GM11168 (cell line): ENCODE measurements at regions not wholly inside any gene's neighbourhood (a gene's known extent, or its start where the extent isn't known, plus 50 kb on each side); places are given as distances from the start of the nearest gene placed in this dataset.

Experiments used
- in situ Hi-C: fragments of 300-500 bp; cut with MboI; formaldehyde crosslinking; loops from one replicate; pipeline ENCODE4 v1.12.0; 2022; ENCODE audit warnings: low sequenced_read_pairs; ENCODE audit not compliant: unreplicated experiment

DNA sequence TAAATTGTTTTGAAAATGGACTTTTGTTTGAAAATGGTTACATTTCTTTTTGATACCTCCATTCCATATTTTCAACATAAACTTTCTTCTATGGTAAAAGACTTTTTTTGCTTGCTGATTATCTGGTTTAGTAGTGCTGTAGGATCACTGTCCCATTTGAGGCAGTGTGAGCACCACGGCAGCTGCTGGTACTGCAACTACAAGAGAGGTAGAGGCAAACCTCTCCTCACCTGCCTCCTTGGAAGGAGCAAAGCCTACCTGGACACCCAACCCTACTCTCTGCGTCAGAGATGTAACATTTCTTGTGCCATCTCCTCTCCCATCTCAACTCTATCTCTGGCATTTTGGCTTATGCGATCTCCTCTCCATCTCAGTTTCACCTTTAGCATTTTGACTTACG, 460.1 kb downstream of the SHQ1 start:
- in situ Hi-C loops: no loop called here

DNA sequence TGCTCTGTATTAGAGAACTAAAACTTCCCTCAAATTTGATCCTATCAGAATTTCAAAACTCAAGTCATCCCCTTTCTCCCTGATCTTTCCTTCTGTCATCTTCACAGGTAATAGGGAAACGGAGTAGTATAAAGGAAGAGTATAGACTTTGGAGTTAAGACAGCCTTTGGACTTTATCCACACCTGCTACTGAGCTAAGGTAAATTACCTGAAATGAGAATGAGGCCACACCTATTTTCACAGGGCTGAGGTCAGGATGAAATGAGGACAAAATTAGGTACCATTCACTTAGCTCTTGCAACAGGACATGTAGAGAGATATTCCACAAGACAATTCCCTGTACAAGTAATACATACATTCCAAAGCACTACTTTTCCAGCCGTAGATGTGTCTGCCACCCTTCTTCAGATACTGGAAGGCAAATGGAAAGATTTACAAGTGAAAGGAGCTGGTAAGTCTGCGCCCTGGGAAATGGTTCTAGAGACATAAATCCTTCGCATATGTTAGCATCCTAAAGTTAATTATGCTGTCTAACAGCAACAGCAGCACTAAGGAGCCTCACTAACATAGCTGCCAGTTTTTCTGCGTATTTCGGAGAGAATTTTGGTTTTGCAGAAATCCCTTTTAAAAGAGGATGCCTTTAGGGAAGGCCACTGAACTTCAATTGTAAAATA, 461.8 kb downstream of the SHQ1 start:
- in situ Hi-C loops: no loop called here

DNA sequence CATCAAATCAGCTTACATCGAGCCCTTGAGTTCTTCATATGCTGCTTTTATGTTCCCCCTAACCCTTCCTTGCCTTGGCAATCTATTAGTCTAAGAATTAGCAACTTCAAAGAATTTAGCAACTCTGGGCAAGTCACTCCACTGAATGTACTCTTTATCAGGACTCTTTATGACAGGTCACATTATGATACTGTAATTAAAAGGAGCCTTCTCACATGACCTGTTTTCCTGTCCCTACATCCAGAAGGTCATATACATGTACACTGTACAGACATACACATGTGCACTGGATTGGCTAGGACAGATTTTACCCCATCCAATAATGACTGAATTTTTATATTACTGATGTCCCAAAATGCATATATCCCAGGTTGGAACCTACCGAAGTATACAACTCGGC, 463.1 kb downstream of the SHQ1 start:
- in situ Hi-C loops: no loop called here

GRCh38 chr3:72384602-72385001, 463.6 kb downstream of the SHQ1 start:
- in situ Hi-C loops: no loop called here

DNA sequence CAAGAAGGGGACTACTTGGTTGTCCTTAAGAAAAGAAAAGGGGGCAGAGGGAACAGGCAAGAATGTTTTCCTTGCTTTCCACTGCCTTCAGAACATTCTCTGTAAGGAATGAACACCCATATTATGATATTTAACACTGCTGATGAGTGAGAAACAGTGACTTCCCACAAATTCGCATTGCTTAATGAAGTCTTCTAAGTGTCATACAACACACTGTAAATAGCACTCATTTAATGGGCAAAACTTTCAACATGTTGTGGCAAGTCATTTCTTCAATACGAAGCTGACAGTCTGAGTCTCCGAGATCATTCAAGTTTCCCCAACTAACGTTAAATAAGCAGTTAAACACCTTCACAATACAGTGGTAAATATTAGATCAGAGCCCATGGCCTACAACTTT, 464.4 kb downstream of the SHQ1 start:
- in situ Hi-C loops: no loop called here

- in situ Hi-C loops: no loop called here
These were observed 465.0 kb downstream of the SHQ1 start for GRCh38 chr3:72383230-72383629.

DNA sequence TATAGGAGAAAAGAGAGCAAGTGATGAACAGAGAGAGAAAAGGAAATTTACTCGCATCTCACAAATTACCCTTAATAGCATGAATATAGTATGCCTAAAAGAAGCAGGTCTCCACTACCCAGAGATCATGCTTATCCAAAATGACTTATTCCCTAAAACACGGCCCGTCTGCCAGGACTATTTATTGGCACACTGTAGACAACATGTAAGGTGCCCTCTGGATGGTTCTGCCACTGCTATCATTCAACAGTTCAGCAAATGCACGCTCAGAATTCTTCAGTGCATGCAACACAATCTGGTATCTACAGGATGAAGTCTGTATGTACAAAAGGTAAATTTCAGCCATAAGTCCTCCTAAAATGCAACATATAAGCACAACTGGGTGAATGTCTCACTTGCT, 465.8 kb downstream of the SHQ1 start:
- in situ Hi-C loops: no loop called here

- in situ Hi-C loops: no loop called here
These were observed 466.7 kb downstream of the SHQ1 start for GRCh38 chr3:72381584-72381983.

DNA sequence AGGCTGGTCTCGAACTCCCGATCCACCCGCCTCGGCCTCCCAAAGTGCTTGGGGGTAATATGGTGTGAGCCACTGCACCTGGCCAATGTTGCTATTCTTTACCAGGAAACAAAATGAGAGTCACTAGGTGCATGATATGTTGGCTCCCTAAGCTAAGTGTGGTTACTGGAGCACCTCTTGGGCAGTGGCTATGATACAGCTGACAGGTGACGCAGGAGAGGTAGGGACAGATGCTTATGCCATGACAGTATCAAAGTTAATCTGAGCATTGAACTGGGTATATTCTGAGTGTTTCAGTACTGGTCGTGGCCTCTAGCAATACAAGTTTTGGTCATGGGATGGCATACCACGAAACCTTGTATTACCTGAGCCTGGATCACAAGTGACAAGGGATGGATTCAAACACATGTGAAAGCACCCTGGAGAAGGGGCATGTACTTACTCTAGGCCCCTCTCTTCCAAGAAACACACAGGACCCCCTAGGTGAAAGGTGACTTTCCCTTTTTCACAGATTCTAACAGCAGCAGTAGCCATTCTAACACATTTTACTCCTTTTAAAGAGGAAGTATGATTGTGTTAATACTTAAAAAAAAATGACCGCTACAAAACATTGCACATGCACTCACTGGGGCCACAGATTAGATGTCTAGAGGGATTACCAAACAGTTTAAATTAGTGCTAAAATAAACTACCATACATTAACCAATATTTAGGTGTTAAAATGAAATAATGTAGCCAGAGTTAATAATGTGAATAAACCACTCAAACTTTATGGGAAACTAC, 467.3 kb downstream of the SHQ1 start:
- in situ Hi-C loops: no loop called here

GRCh38 chr3:72380193-72380592, 468.1 kb downstream of the SHQ1 start:
- in situ Hi-C loops: no loop called here

- in situ Hi-C loops: no loop called here
These were observed 468.6 kb downstream of the SHQ1 start for GRCh38 chr3:72379500-72380187.

DNA sequence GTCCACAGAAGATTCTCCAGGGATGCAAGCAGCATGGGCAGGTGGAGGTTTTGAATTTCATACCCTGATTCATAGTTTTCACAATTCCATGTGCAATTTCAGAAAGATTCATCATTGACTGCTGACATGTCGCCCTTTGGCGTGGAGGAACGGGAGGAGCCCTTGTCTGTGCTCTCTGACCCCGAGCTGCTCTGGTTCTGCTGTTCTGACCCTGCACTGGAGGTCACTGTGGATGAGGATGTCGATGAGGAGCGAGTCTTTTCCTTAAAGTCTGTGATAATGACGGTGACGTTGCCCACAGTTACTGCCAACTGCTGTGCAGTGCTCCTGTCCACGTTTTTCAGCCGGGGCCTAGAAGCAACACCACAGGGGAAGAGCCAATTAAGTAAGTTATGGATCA, 470.0 kb downstream of the SHQ1 start:
- in situ Hi-C loops: no loop called here

DNA sequence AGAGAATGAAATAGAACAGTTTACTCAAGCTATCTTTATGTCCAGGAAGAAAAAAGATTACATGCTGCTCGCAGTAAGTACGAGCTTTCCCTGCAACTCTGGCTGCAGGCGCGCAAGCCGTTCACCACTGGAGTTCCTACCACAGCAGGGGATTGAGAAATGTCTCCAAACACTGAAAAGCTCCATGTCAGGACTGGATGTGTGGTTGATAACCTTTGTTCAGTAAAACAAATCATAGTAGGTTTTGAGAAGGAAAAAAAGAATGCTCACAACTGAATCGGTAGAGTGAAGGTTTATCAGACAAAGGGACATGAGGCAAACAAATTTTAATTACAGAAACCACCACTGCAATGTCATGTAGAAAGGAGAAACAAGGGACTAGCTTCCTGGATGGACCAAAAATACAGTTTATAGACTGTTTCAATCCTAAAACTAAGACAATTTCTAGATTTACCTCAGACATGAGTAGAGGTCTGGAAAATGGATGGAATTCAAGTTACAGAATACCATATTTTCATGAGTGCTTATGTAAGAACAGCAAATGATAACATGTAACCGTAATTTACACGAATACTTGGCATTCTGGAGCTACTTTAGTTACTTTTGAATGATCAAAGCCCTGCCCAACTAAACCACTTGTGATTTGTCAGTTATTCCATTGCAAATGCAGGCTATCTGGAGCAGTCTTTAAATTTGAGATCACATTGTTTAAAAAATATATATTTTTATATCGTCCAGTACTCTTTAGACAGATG, 471.1 kb downstream of the SHQ1 start:
- in situ Hi-C loops: no loop called here

- in situ Hi-C loops: no loop called here
These were observed 472.8 kb downstream of the SHQ1 start for GRCh38 chr3:72375237-72376076.

- in situ Hi-C loops: no loop called here
These were observed 475.1 kb downstream of the SHQ1 start for GRCh38 chr3:72373139-72373538.

DNA sequence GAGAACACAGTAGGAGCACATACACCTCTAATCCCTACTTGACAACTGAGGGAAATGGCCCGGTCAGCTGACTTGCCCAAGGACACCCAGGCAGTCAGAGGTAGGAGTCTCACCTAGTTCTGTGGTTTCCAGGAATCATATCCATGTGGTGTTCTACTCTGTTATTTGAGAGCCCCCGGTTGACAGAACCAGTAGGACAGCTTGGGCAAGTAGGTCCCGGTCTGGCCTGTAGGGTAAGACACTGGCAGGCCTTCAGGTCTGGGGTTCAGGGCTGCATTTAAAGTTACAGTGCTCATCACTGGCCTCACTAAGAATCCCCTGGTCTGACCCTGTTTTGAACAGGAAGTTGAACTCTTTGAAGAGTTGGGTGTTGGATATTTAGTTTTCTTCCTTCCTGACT, 476.1 kb downstream of the SHQ1 start:
- in situ Hi-C loops: no loop called here

- in situ Hi-C loops: no loop called here
These were observed 476.8 kb downstream of the SHQ1 start for GRCh38 chr3:72371431-72371830.

DNA sequence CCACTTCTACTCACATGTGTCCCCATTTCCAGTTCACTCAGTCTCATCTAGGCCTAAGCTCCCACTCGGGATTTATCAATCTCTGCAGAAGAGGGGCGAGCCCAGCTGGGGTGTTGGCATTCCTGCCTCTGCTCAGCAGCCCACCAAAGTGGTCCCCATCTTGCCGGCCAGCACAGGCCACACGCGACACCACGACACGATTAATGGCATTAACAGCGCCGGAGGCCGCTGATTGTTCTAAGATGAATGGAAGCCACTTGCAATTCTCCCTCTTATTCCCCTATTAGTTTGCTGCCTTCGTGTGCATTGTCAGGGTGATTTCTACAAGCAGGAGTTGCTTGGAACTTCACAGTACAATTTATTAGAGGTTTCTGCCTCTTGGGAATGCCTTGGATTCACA, 477.3 kb downstream of the SHQ1 start:
- in situ Hi-C loops: no loop called here

- in situ Hi-C loops: no loop called here
These were observed 478.6 kb downstream of the SHQ1 start for GRCh38 chr3:72369681-72370080.
